ENCODE measurements at regions not wholly inside any gene's neighbourhood (a gene's known extent, or its start where the extent isn't known, plus 50 kb on each side); places are given as distances from the start of the nearest gene placed in this dataset.

- TF ChIP-seq, protein P1, sequence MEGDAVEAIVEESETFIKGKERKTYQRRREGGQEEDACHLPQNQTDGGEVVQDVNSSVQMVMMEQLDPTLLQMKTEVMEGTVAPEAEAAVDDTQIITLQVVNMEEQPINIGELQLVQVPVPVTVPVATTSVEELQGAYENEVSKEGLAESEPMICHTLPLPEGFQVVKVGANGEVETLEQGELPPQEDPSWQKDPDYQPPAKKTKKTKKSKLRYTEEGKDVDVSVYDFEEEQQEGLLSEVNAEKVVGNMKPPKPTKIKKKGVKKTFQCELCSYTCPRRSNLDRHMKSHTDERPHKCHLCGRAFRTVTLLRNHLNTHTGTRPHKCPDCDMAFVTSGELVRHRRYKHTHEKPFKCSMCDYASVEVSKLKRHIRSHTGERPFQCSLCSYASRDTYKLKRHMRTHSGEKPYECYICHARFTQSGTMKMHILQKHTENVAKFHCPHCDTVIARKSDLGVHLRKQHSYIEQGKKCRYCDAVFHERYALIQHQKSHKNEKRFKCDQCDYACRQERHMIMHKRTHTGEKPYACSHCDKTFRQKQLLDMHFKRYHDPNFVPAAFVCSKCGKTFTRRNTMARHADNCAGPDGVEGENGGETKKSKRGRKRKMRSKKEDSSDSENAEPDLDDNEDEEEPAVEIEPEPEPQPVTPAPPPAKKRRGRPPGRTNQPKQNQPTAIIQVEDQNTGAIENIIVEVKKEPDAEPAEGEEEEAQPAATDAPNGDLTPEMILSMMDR (conservative IDR thresholded peaks at IDR 0.05; ENCODE audit: low read depth, low read length), result no peak
- TF ChIP-seq RAD21 (IDR thresholded peaks at IDR 0.05; ENCODE audit: low read length) (no peak), POLR2A (IDR thresholded peaks at IDR 0.05; ENCODE audit: low read depth, low read length) (no peak), BHLHE40 (IDR thresholded peaks at IDR 0.05; ENCODE audit: low read depth, low read length) (no peak), RFX5 (IDR thresholded peaks at IDR 0.05; ENCODE audit: low read depth, low read length) (no peak), RCOR1 (IDR thresholded peaks at IDR 0.05; ENCODE audit: insufficient replicate concordance, low read length) (no peak), NFE2L2 (IDR thresholded peaks at IDR 0.05; ENCODE audit: low read depth, low read length) (no peak), CEBPB (IDR thresholded peaks at IDR 0.05; ENCODE audit: low read depth, low read length) (no peak), FOS (IDR thresholded peaks at IDR 0.05; ENCODE audit: low read depth, low read length) (no peak), MXI1 (IDR thresholded peaks at IDR 0.05; ENCODE audit: borderline replicate concordance, low read depth, low read length) (no peak)
- TF ChIP-seq, protein P2, sequence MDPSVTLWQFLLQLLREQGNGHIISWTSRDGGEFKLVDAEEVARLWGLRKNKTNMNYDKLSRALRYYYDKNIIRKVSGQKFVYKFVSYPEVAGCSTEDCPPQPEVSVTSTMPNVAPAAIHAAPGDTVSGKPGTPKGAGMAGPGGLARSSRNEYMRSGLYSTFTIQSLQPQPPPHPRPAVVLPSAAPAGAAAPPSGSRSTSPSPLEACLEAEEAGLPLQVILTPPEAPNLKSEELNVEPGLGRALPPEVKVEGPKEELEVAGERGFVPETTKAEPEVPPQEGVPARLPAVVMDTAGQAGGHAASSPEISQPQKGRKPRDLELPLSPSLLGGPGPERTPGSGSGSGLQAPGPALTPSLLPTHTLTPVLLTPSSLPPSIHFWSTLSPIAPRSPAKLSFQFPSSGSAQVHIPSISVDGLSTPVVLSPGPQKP (IDR thresholded peaks at IDR 0.05; ENCODE audit: borderline replicate concordance, low read depth, low read length), result no peak
These were observed 294.9 kb upstream of the TSHZ2 start for GRCh38 chr20:52677216-52677615.

Data from IMR-90 (cell line).